HCT116 (cell line): ENCODE measurements at regions not wholly inside any gene's neighbourhood (a gene's known extent, or its start where the extent isn't known, plus 50 kb on each side); places are given as distances from the start of the nearest gene placed in this dataset.

Experiments used
- CEBPB ChIP-seq: IDR thresholded peaks from 2 replicates; pipeline ENCODE4 v1.6.1; 2012; ENCODE audit warnings: low read depth
- CTCF ChIP-seq, 3 experiments: fragments of 200-600 bp in 1 of 3; sonication (generic) in 1 of 3; IDR thresholded peaks in 2 of 3; conservative IDR thresholded peaks in 1 of 3; 2 replicates each; pipeline ENCODE4 v1.5.1; 2012 to 2017; ENCODE audit warnings: low read depth in 2 of 3, low read length in 2 of 3, antibody characterized with exemption in 1 of 3, borderline replicate concordance in 1 of 3, control low read depth in 1 of 3, mild to moderate bottlenecking in 1 of 3, mixed read lengths in 1 of 3, mixed run types in 1 of 3, moderate library complexity in 1 of 3; ENCODE audit not compliant: insufficient read depth in 1 of 3
- EZH2 ChIP-seq: fragments of 200-600 bp; sonication (generic); IDR thresholded peaks from 2 replicates; pipeline ENCODE4 v1.6.1; 2017; ENCODE audit warnings: antibody characterized with exemption, mixed run types
- POLR2A ChIP-seq: IDR thresholded peaks from 2 replicates; pipeline ENCODE4 v1.7.0; 2011; ENCODE audit warnings: borderline replicate concordance; ENCODE audit not compliant: insufficient read depth, insufficient read length; ENCODE audit errors: extremely low read depth
- POLR2AphosphoS5 ChIP-seq: IDR thresholded peaks from 2 replicates; pipeline ENCODE4 v1.6.1; 2011; ENCODE audit warnings: mild to moderate bottlenecking, low read depth, low read length, moderate library complexity
- RAD21 ChIP-seq: IDR thresholded peaks from 2 replicates; pipeline ENCODE4 v1.6.1; 2012; ENCODE audit warnings: low read depth, mild to moderate bottlenecking
- ZNF274 ChIP-seq: fragments of 200-500 bp; sonication (Bioruptor generic); IDR thresholded peaks from 2 replicates; pipeline ENCODE4 v1.6.1; 2014; ENCODE audit warnings: mild to moderate bottlenecking, low read depth, low read length, inconsistent platforms
- TF ChIP-seq, protein P1 (sequence below): IDR thresholded peaks from 2 replicates; pipeline ENCODE4 v1.6.1; 2011; ENCODE audit warnings: mild to moderate bottlenecking, low read length, moderate library complexity; ENCODE audit not compliant: insufficient replicate concordance; ENCODE audit errors: extremely low read depth

DNA sequence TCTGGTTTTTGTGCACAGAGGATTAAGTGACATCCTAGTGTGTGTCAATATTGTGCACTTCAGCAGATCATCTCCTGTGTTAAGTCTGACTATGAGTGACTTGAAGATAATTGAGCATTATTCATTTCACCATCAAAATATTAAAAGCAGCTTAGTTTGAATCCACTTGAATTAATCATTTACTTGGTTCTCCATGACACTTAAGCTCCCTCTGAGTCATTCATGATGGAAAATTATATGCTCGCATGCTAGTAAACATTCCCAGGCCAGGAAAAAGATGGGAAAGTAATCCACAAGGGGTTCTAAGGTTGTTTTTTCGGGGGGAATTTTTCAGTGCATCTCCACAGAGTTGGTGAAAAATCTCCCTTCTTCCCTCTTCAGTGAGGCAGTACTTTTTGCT lies 97.2 kb upstream of the EOLA2 start:
- TF ChIP-seq CEBPB (no peak), POLR2AphosphoS5 (no peak), ZNF274 (no peak), EZH2 (no peak), POLR2A (no peak), CTCF (IDR thresholded peaks at IDR 0.05 in 2 of 3, conservative IDR thresholded peaks at IDR 0.05 in 1 of 3; ENCODE audit: borderline replicate concordance in 1 of 3, insufficient read depth in 1 of 3, low read depth in 2 of 3, low read length in 2 of 3) (no peak), RAD21 (no peak)
- TF ChIP-seq, protein P1, sequence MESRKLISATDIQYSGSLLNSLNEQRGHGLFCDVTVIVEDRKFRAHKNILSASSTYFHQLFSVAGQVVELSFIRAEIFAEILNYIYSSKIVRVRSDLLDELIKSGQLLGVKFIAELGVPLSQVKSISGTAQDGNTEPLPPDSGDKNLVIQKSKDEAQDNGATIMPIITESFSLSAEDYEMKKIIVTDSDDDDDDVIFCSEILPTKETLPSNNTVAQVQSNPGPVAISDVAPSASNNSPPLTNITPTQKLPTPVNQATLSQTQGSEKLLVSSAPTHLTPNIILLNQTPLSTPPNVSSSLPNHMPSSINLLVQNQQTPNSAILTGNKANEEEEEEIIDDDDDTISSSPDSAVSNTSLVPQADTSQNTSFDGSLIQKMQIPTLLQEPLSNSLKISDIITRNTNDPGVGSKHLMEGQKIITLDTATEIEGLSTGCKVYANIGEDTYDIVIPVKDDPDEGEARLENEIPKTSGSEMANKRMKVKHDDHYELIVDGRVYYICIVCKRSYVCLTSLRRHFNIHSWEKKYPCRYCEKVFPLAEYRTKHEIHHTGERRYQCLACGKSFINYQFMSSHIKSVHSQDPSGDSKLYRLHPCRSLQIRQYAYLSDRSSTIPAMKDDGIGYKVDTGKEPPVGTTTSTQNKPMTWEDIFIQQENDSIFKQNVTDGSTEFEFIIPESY = no peak
